GM12872 (cell line): ENCODE measurements at regions not wholly inside any gene's neighbourhood (a gene's known extent, or its start where the extent isn't known, plus 50 kb on each side); places are given as distances from the start of the nearest gene placed in this dataset.

Experiments
- CTCF ChIP-seq: IDR thresholded peaks from 3 replicates; pipeline ENCODE4 v1.5.1; 2011; ENCODE audit warnings: low read depth, mild to moderate bottlenecking, low read length, moderate library complexity; ENCODE audit not compliant: insufficient read depth

- no peak for TF ChIP-seq CTCF
Measured at GRCh38 chr13:105365831-105366230, 1169.6 kb downstream of the EFNB2 start.

- no peak for TF ChIP-seq CTCF
Measured at GRCh38 chr13:105365021-105365550, 1170.4 kb downstream of the EFNB2 start.

GRCh38 chr13:105364191-105364590, 1171.3 kb downstream of the EFNB2 start:
- no peak for TF ChIP-seq CTCF

- TF ChIP-seq CTCF: no peak
Measured at GRCh38 chr13:105363261-105364190, 1171.9 kb downstream of the EFNB2 start.

GRCh38 chr13:105353654-105354053, 1181.8 kb downstream of the EFNB2 start:
- no peak for TF ChIP-seq CTCF

- no peak for TF ChIP-seq CTCF
Measured at GRCh38 chr13:105349082-105349723, 1186.3 kb downstream of the EFNB2 start.

- no peak for TF ChIP-seq CTCF
Measured at GRCh38 chr13:105346141-105346775, 1189.2 kb downstream of the EFNB2 start.
